PC-9 (cell line): ENCODE measurements at regions not wholly inside any gene's neighbourhood (a gene's known extent, or its start where the extent isn't known, plus 50 kb on each side); places are given as distances from the start of the nearest gene placed in this dataset.

Experiments
- EZH2 ChIP-seq: fragments of 200-600 bp; sonication (generic); IDR thresholded peaks from 2 replicates; pipeline ENCODE4 v1.8.0; 2017; ENCODE audit warnings: antibody characterized with exemption, low read depth
- TF ChIP-seq, protein P1 (sequence below): fragments of 200-600 bp; sonication (generic); conservative IDR thresholded peaks from 2 replicates; pipeline ENCODE4 v1.6.1; 2017; ENCODE audit warnings: mixed run types, antibody characterized with exemption, mild to moderate bottlenecking, moderate library complexity

DNA sequence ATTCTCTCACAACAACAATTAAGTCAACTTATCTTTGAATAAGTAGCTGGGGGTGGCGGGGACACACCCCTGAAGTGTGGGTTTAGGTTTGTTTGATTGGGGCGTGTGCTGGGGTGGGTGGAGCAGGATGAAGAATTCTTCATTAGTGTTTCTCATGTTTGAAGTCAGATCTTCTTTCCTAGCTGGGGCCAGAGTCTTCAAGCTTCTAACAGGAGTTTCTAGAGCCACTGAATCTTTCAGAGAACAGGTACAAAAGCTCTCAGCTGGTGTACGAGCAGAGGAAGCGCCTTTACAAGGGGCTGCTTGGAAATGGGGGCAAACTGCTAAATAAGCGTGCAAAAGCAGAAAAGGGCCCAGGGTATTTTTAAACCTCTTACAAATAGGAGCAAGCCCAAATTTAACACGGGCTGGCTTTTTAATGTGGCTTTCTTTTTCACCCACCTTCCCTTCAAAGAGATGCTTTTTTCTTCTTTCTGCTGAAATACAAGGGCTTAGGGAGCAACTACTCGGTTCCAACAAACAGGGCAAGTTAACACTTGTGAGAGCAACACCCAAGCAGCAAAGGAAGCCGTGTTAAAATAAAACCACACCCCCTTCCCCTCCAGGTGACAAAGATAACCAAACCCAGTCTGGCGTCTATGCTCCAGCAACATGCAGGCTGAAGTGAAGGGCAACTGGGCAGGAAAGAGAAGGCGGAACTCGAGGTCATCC lies 86.9 kb upstream of the RASGRP1 start:
- no peak for TF ChIP-seq EZH2
- TF ChIP-seq, protein P1, sequence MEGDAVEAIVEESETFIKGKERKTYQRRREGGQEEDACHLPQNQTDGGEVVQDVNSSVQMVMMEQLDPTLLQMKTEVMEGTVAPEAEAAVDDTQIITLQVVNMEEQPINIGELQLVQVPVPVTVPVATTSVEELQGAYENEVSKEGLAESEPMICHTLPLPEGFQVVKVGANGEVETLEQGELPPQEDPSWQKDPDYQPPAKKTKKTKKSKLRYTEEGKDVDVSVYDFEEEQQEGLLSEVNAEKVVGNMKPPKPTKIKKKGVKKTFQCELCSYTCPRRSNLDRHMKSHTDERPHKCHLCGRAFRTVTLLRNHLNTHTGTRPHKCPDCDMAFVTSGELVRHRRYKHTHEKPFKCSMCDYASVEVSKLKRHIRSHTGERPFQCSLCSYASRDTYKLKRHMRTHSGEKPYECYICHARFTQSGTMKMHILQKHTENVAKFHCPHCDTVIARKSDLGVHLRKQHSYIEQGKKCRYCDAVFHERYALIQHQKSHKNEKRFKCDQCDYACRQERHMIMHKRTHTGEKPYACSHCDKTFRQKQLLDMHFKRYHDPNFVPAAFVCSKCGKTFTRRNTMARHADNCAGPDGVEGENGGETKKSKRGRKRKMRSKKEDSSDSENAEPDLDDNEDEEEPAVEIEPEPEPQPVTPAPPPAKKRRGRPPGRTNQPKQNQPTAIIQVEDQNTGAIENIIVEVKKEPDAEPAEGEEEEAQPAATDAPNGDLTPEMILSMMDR, result no peak
